NCI-H1048 (cell line): ENCODE measurements at regions not wholly inside any gene's neighbourhood (a gene's known extent, or its start where the extent isn't known, plus 50 kb on each side); places are given as distances from the start of the nearest gene placed in this dataset.

Experiments used
- DNase-seq: peaks from one replicate; lab custom pipeline; 2025; lab: John Stamatoyannopoulos, UW

DNA sequence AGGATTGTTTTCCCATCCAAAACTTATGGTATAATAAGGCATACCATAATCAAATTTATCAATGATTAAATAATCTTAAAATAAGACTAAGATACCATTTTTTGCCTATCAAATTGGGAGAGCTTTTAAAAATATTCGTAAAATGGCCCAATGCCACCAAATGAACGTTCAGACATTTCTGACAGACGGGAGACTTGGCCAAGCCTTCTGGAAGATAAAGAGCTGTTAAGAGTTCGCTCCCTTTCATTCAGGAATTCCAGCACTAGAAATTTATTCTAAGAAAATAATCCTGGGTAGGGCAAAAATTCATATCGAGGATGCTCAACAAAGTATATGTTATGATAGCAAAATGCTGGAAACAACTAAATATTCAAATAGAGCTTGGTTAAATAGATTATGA is 85.6 kb upstream of the NEO1 start:
- DNase-seq, result no peak

- DNase-seq, result no peak
These were observed 86.6 kb upstream of the NEO1 start for GRCh38 chr15:72965671-72966070.

- DNase-seq, result no peak
These were observed 87.7 kb upstream of the NEO1 start for GRCh38 chr15:72964542-72964941.

GRCh38 chr15:72964135-72964534 is 88.1 kb upstream of the NEO1 start:
- no peak for DNase-seq

GRCh38 chr15:72962054-72962702 is 90.1 kb upstream of the NEO1 start:
- DNase-seq, result no peak

GRCh38 chr15:72961346-72961745 is 90.9 kb upstream of the NEO1 start:
- DNase-seq, result no peak

GRCh38 chr15:72958634-72959033 is 93.6 kb upstream of the NEO1 start:
- no peak for DNase-seq

DNA sequence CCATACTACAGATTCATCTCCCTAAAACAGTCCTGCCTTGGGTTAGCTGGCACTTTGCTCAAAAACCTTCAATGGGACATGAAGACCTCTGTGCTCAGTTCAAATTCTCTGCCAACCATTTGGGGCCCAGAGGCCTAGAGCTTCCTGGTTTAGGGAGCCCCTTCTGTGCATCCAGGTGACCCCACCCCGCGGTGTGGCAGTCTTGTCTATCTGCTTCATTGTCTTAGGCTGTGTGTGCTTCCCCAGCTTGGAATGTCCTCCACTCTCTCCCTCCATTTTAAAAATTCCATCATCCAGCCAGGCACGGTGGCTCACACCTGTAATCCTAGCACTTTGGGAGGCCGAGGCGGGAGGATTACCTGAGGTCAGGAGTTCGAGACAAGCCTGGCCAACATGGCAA is 99.0 kb upstream of the NEO1 start:
- no peak for DNase-seq

DNA sequence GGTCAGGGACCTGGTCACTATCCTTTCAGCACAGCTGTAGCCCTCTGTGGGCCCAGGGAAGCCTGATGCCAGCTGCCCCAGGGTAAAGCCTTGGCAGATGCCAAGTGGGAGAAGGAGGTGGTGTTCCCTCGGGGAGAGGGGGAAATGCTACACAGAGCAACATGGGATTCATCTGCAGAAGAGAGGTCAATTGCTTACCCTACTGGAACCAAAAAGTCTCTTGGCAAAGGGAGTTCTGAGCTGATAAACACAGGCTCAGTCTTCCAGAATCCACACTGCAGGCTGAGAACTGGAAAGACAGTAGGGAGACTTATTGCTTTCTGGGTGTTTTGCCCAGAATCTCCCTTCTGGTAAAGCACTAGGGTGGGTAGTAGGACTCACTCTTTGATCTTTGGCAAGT is 100.1 kb upstream of the NEO1 start:
- no peak for DNase-seq

DNA sequence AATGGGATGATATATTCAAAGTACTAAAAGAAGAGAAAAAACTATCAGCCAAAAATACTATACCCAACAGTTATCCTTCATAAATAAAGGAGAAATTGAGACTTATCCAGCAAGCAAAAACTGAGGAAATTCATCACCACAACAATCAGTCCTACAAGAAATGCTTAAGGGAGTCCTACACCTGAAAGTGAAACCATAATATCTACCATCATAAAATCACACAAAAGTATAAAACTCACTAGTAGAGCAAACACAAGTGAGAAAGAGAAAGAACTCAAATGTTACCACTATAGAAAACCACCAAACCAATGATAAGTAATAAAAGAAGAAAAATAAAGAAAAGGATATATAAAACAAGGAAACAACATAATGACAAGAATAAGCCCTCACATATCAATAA is 103.6 kb upstream of the NEO1 start:
- no peak for DNase-seq

- DNase-seq, result no peak
These were observed 104.6 kb upstream of the NEO1 start for GRCh38 chr15:72947709-72948108.

DNA sequence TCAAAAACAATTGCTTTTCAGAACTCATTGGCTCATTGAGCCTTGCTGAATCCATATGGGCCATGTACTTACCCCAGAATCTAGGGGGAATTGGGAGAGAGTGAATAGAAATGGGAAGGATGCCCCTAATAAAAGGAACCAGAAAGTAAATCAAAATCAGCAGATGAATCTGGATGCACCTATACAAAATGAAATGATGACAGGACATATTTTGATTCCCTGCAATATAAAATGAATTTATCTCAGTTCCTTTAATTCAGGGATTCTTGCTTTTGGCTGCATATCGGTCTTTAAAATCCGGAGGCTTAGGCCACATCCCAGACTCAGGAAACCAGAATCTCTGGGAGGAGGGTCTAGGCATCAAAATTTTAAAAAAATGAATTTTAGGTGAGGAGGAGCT is 107.7 kb upstream of the NEO1 start:
- no peak for DNase-seq

DNA sequence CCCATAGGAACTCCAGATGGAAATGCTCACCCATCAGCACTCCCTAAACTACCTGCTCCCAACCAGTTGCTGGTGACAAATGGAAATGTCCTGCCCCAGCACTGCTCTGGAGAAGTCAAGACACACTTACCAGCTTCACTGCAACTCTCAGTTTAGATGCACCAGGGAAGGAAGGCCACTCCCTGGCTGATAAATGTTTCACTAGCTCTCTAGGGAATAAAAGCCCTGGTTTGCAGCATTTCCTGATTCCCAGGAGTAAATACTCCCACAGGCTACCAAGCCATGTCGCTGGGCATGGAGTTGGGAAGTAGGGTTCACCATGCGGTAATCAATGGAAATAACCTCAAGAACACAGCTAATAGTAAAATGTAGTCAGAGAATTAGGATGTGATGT is 112.0 kb upstream of the NEO1 start:
- no peak for DNase-seq

DNA sequence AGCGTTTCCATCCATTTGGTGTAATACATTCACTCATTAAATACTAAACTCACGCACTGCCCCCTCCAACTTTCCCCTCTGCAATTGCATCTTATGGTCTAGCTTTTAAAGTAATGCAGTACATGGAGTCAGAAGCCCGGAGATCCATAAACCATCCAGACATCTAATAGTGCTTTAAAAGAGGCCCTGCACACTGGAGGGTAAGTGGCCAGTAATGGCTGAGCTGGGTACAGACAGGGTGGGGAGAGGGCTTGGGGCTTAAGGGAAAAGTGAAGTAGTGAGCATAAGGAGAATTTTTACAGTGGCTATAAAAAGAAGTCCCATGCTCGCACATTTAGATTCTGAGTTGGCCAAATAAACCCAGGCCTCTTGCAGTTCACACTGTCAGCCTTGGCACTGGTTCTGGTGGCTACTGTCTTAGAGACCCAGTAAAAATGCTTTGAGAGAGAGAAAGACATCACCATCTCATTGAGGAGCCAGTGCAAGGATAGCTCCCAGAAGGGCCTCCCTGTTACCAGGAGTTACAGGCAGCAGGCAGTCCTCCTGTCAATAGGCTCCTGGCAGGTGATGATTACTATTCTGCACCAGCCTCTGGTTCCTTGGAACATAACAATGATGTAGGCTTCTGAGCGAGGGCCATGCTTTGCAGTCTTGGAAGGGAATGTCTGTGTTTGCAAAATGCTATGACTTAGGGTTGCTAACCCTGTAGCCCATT is 112.6 kb upstream of the NEO1 start:
- no peak for DNase-seq

GRCh38 chr15:72936691-72937679 is 115.3 kb upstream of the NEO1 start:
- DNase-seq, result no peak

DNA sequence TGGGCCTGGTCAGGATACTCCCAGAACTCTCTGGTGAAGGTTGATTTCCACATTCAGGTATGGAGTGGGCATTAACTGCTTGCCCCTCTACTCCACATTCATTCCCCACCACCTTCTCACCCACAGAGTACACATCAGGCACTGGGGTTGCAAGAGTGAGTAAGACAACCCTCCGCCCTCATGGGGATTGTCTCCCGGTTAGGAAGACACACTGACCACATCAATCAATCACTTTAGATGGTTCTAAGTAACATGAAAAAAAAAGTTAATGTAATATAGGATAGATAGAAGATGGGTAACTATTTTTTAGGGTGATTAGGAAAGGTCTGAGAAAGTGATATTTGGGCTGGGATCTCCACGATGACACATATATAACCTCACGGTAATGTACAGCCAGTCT is 116.0 kb upstream of the NEO1 start:
- no peak for DNase-seq

GRCh38 chr15:72935521-72935920 is 116.7 kb upstream of the NEO1 start:
- DNase-seq, result no peak

DNA sequence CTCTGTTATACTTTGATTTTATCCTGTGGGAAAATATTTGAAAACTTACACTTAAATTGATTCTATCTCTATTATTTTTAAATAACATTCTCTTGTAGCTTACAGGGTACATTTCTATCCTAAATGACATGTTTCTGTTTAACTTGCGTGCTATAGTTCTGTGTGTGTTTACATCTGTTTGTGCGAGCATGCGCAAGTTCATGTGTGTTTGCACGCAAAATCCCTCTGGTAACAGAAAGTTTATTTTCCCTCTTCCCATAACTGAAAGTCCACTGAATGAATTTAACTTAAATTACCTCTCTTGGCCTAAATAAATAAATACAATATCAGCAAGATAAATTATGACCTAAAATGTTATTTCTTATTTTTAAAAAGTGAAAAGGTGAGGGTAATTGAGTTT is 117.3 kb upstream of the NEO1 start:
- DNase-seq, result no peak

DNA sequence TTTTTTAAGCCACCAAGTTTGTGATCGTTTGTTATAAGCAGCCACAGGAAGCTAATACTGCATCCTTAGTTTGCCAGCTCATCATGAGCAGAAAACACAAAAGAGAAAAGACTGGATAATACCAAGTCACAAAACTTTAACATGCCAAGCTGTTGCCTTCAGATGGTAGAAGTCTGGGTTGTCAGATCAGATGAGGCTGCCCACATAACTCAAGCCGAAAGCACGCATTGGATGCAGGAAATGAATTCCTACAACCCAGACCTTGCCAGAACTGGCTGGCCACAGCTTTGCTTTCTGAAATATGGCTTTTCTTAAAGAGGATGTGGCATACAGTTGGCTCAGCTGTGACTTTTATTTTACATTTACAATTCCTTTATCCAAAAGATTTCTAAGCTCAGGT is 118.3 kb upstream of the NEO1 start:
- no peak for DNase-seq

DNA sequence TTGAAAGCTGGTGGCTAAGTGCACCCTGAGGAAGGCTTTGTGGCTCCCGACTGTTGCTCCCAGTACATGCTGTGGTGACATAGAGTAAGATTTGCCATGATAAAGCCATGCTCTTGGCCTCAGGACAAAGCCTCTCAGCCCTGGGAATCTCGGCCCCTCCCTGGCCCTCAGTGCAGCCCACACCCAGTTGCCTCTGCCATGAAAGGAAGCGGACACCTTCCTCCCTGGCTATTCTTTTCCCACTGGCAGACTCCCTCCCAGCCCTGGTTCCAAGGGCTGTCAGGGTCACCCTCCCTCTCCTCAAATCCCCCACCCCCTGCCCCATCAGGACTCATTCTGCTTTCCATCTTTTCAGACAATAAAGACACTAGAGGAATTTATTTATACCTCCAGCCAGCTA is 119.8 kb upstream of the NEO1 start:
- DNase-seq, result no peak

GRCh38 chr15:72927451-72927850 is 124.8 kb upstream of the NEO1 start:
- DNase-seq, result no peak

GRCh38 chr15:72925661-72926060 is 126.6 kb upstream of the NEO1 start:
- DNase-seq, result no peak

GRCh38 chr15:72923289-72923688 is 129.0 kb upstream of the NEO1 start:
- DNase-seq, result no peak
